ENCODE measurements at regions not wholly inside any gene's neighbourhood (a gene's known extent, or its start where the extent isn't known, plus 50 kb on each side); places are given as distances from the start of the nearest gene placed in this dataset.

- TF ChIP-seq CTCF (conservative IDR thresholded peaks at IDR 0.05 in 1 of 2, IDR thresholded peaks at IDR 0.05 in 1 of 2; ENCODE audit: low read depth in 1 of 2, low read length in 2 of 2), result no peak
- no peak for TF ChIP-seq EZH2 (IDR thresholded peaks at IDR 0.05; ENCODE audit: low read length, missing control alignments)
These were observed 957.7 kb upstream of the POU3F3 start for GRCh38 chr2:103896182-103896581.

All from fibroblast of lung (primary cell).